ENCODE measurements at regions not wholly inside any gene's neighbourhood (a gene's known extent, or its start where the extent isn't known, plus 50 kb on each side); places are given as distances from the start of the nearest gene placed in this dataset.
"Not testable (repeated sequence)": the region's sequence is repeated elsewhere in the genome, so short reads cannot be mapped to it uniquely, and the experiment has no call there.

GRCh38 chr2:87342175-87342574 lies 320.5 kb upstream of the PLGLB1 start:
- DNase-seq (ENCODE audit: low spot score); ATAC-seq: not testable (repeated sequence)

- not testable (repeated sequence) for ATAC-seq; DNase-seq (ENCODE audit: low spot score)
Observed at GRCh38 chr2:87343347-87343746, 321.7 kb upstream of the PLGLB1 start.

- DNase-seq (ENCODE audit: low spot score); ATAC-seq: not testable (repeated sequence)
Observed at GRCh38 chr2:87345283-87345682, 323.6 kb upstream of the PLGLB1 start.

GRCh38 chr2:87348556-87348955 lies 326.9 kb upstream of the PLGLB1 start:
- ATAC-seq; DNase-seq (ENCODE audit: low spot score): not testable (repeated sequence)

GRCh38 chr2:87349006-87349405 lies 327.4 kb upstream of the PLGLB1 start:
- not testable (repeated sequence) for ATAC-seq; DNase-seq (ENCODE audit: low spot score)

- DNase-seq (ENCODE audit: low spot score); ATAC-seq: not testable (repeated sequence)
Observed at GRCh38 chr2:87352178-87352934, 330.7 kb upstream of the PLGLB1 start.

- ATAC-seq; DNase-seq (ENCODE audit: low spot score): not testable (repeated sequence)
Observed at GRCh38 chr2:87353408-87353807, 331.8 kb upstream of the PLGLB1 start.

GRCh38 chr2:87354102-87354501 lies 332.5 kb upstream of the PLGLB1 start:
- DNase-seq (ENCODE audit: low spot score); ATAC-seq: not testable (repeated sequence)

- DNase-seq (ENCODE audit: low spot score); ATAC-seq: not testable (repeated sequence)
Observed at GRCh38 chr2:87360250-87360649, 338.6 kb upstream of the PLGLB1 start.

GRCh38 chr2:87360927-87361326 lies 339.3 kb upstream of the PLGLB1 start:
- not testable (repeated sequence) for DNase-seq (ENCODE audit: low spot score); ATAC-seq

- DNase-seq (ENCODE audit: low spot score); ATAC-seq: not testable (repeated sequence)
Observed at GRCh38 chr2:87361805-87362204, 340.2 kb upstream of the PLGLB1 start.

GRCh38 chr2:87364379-87364778 lies 342.7 kb upstream of the PLGLB1 start:
- not testable (repeated sequence) for DNase-seq (ENCODE audit: low spot score); ATAC-seq

- not testable (repeated sequence) for DNase-seq (ENCODE audit: low spot score); ATAC-seq
Observed at GRCh38 chr2:87365038-87365437, 343.4 kb upstream of the PLGLB1 start.

GRCh38 chr2:87386063-87386560 lies 361.8 kb upstream of the PLGLB2 start:
- ATAC-seq; DNase-seq (ENCODE audit: low spot score): not testable (repeated sequence)

GRCh38 chr2:87395784-87396183 lies 352.1 kb upstream of the PLGLB2 start:
- DNase-seq (ENCODE audit: low spot score); ATAC-seq: not testable (repeated sequence)

GRCh38 chr2:87396551-87397265 lies 351.2 kb upstream of the PLGLB2 start:
- not testable (repeated sequence) for DNase-seq (ENCODE audit: low spot score); ATAC-seq

GRCh38 chr2:87397276-87398065 lies 350.4 kb upstream of the PLGLB2 start:
- not testable (repeated sequence) for ATAC-seq; DNase-seq (ENCODE audit: low spot score)

GRCh38 chr2:87398567-87399305 lies 349.2 kb upstream of the PLGLB2 start:
- not testable (repeated sequence) for ATAC-seq

GRCh38 chr2:87401726-87402345 lies 346.1 kb upstream of the PLGLB2 start:
- no peak for DNase-seq (ENCODE audit: low spot score)
- no peak for ATAC-seq

More at GRCh38 chr2:87398567-87399305, 349.2 kb upstream of the PLGLB2 start:
- DNase-seq (ENCODE audit: low spot score), result not testable (repeated sequence)

- no peak for DNase-seq (ENCODE audit: low spot score)
- no peak for ATAC-seq
Observed at GRCh38 chr2:87403893-87404175, 344.1 kb upstream of the PLGLB2 start.

All from left lobe of liver (tissue), 2 donors.